ENCODE measurements at regions not wholly inside any gene's neighbourhood (a gene's known extent, or its start where the extent isn't known, plus 50 kb on each side); places are given as distances from the start of the nearest gene placed in this dataset.
"Not testable (repeated sequence)": the region's sequence is repeated elsewhere in the genome, so short reads cannot be mapped to it uniquely, and the experiment has no call there.

GRCh38 chr2:183807870-183808269 is 683.6 kb downstream of the NUP35 start:
- no peak for DNase-seq
- in situ Hi-C loops (cut with HindIII; ENCODE audit: low pct_ligation_motif_present, low pct_unique_long_range_greater_than_20kb, low sequenced_read_pairs), result no loop called here

DNA sequence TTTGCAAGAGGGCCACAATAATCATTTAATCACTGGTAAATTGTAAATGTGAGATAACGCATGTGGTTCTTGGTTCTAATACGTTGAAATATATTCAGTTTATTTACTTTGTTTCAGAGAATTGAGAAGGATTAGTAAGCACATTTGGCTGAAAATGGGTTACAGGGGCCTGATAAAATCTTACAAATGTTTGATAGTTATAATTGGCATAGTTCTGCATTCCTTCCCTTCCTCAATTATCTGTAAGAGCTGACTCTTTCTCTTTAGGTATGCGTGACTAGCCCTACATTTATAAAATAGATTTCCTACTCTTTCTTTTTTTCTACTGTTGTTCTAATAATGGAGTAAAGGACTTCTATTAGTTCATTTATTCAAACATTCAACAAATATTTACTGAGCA is 685.2 kb downstream of the NUP35 start:
- DNase-seq, result no peak
- in situ Hi-C loops (cut with HindIII; ENCODE audit: low pct_ligation_motif_present, low pct_unique_long_range_greater_than_20kb, low sequenced_read_pairs), result no loop called here

DNA sequence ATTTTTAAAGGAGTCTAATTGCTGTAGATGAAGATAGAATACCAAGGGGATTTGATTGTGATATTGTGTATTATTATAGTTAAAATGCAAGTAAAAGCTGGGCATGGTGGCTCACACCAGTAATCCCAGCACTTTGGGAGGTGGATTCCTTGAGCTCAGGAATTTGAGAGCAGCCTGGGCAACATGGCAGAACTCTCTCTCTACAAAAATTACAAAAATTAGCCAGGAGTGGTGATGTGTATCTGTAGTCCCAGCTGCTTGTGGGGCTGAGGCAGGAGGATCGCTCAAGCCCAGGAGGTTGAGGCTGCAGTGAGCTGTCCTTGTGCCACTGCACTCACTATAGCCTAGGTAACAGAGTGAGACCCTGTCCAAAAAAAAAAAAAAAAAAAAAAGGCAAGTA is 687.0 kb downstream of the NUP35 start:
- in situ Hi-C loops (cut with HindIII; ENCODE audit: low pct_ligation_motif_present, low pct_unique_long_range_greater_than_20kb, low sequenced_read_pairs), result no loop called here
- DNase-seq, result no peak

DNA sequence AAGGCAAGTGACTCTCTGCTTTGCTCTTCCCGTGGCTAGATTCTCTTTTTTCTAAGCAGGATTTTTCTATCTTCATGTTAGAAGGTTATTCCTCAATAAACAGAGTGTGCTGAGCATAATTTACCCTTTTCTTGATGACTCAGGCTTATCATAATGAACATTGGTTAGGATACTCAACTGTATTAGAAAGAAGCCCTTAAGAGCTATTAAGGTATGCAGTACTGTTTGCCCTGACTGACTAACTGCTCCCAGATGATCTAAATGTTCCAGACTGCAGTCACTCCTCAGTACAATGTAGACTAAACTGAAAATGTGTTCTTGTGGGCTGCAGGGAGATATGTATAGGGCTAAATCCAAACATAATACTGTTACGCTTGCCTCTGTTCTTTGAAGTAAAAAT is 687.8 kb downstream of the NUP35 start:
- in situ Hi-C loops (cut with HindIII; ENCODE audit: low pct_ligation_motif_present, low pct_unique_long_range_greater_than_20kb, low sequenced_read_pairs), result no loop called here
- DNase-seq, result no peak

- no peak for DNase-seq
- in situ Hi-C loops (cut with HindIII; ENCODE audit: low pct_ligation_motif_present, low pct_unique_long_range_greater_than_20kb, low sequenced_read_pairs), result no loop called here
These were observed 701.5 kb downstream of the NUP35 start for GRCh38 chr2:183825710-183826109.

GRCh38 chr2:183829931-183830330 is 705.7 kb downstream of the NUP35 start:
- in situ Hi-C loops (cut with HindIII; ENCODE audit: low pct_ligation_motif_present, low pct_unique_long_range_greater_than_20kb, low sequenced_read_pairs), result no loop called here
- no peak for DNase-seq

DNA sequence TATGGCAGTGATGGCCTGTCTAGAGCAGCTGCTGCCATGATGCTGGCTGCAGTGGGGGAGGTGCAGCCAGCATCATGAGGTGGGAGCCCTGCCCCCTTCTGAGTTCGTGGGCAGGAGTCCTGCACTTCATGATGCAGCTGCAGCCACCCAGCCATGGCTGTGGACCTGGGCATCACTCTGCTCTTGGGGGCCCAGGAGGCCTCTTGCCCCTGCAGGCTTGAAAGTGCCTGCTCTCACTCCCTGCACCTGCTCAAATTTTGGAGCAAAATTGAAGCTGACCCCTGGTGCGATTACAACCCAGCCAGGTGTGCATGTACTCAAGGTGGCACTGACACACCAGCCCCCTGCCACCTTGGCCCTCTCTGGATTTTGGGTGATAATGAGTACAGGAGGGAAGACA is 712.9 kb downstream of the NUP35 start:
- DNase-seq, result no peak
- in situ Hi-C loops (cut with HindIII; ENCODE audit: low pct_ligation_motif_present, low pct_unique_long_range_greater_than_20kb, low sequenced_read_pairs), result no loop called here

DNA sequence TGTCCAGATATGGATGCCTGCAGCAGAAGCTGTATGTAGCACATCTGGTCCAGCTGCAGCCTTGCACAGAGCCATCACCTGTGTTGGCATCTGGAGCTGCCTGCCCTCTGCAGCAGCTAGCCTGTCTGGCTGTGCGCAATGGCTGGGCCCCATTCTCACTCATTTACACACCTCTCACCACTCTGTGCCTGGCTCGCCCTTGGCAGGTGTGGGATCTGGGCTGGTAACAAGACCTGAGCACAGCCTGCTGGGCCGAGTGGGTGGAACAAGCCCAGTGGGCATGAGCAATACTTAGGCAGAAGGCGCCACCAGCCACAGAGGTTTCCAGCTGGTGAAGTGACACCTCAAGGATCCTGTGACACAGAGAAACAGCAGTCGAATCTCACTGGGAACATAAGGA is 714.1 kb downstream of the NUP35 start:
- DNase-seq, result no peak
- in situ Hi-C loops (cut with HindIII; ENCODE audit: low pct_ligation_motif_present, low pct_unique_long_range_greater_than_20kb, low sequenced_read_pairs), result no loop called here

- in situ Hi-C loops (cut with HindIII; ENCODE audit: low pct_ligation_motif_present, low pct_unique_long_range_greater_than_20kb, low sequenced_read_pairs), result no loop called here
These were observed 715.9 kb downstream of the NUP35 start for GRCh38 chr2:183840061-183840584.

GRCh38 chr2:183849826-183850225 is 725.6 kb downstream of the NUP35 start:
- in situ Hi-C loops (cut with HindIII; ENCODE audit: low pct_ligation_motif_present, low pct_unique_long_range_greater_than_20kb, low sequenced_read_pairs); DNase-seq: not testable (repeated sequence)

More at GRCh38 chr2:183840061-183840584, 715.9 kb downstream of the NUP35 start:
- no peak for DNase-seq

DNA sequence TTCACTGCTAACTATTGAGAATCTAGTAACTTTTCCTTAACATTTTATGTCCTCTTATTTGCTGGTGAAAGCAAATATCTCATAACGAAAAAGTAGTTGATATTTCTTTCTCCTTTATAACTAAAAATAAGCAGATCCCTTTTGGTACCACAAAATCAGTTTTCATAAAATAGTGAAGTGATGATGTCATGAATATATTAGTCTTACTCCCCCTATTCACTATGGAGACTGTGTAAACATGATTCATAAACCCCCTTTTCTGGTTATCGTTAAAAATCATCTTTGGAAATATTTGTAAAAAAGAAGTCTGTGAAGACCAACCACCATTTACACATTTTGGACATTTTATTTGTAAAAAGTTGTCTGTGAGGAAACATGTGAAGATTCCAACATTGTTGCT is 734.9 kb downstream of the NUP35 start:
- DNase-seq, result no peak
- in situ Hi-C loops (cut with HindIII; ENCODE audit: low pct_ligation_motif_present, low pct_unique_long_range_greater_than_20kb, low sequenced_read_pairs), result no loop called here

DNA sequence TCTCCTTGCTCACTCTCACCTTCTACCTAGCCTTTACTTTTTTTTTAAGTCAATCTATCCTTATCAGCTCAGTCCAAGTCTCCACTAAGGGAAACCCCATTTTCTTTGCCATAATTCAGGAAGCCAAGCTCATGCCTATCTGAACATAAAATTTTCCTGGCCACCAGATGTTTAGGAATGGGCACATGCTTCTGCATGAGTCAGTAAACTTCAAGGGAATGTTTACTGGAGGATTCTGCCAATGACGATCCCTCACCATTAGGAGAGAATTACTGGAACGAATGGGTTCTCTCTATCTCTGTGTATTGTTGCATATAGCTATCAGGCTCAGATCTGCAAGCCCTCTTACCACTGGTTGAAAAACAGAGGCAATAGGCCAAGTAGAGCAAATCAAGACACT is 731.7 kb upstream of the ZNF804A start:
- no peak for DNase-seq
- in situ Hi-C loops (cut with HindIII; ENCODE audit: low pct_ligation_motif_present, low pct_unique_long_range_greater_than_20kb, low sequenced_read_pairs), result no loop called here

DNA sequence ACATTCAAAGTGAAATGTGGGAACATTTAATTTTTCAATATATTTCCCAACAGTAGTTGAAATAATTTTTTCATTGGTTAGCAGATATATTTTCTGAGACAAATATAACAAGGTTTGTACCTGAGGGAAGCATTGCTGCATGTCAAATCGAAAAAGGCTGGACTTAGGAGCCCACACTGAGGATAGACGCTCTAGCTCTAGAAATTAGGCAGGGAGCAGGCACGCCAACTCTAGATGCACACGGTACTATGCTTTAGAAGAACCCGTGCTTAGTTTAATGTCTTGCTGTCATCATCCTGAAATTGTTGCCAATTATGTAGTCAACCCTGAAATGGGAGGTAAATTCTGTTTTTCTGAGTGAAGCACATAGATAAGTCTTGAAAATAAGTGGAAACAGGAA is 731.1 kb upstream of the ZNF804A start:
- DNase-seq, result no peak
- in situ Hi-C loops (cut with HindIII; ENCODE audit: low pct_ligation_motif_present, low pct_unique_long_range_greater_than_20kb, low sequenced_read_pairs), result no loop called here

GRCh38 chr2:183868153-183868552 is 730.2 kb upstream of the ZNF804A start:
- in situ Hi-C loops (cut with HindIII; ENCODE audit: low pct_ligation_motif_present, low pct_unique_long_range_greater_than_20kb, low sequenced_read_pairs), result no loop called here
- DNase-seq, result no peak

GRCh38 chr2:183868707-183869106 is 729.6 kb upstream of the ZNF804A start:
- in situ Hi-C loops (cut with HindIII; ENCODE audit: low pct_ligation_motif_present, low pct_unique_long_range_greater_than_20kb, low sequenced_read_pairs), result no loop called here
- no peak for DNase-seq

GRCh38 chr2:183872131-183872530 is 726.2 kb upstream of the ZNF804A start:
- no peak for DNase-seq
- in situ Hi-C loops (cut with HindIII; ENCODE audit: low pct_ligation_motif_present, low pct_unique_long_range_greater_than_20kb, low sequenced_read_pairs), result no loop called here

GRCh38 chr2:183881978-183882377 is 716.4 kb upstream of the ZNF804A start:
- in situ Hi-C loops (cut with HindIII; ENCODE audit: low pct_ligation_motif_present, low pct_unique_long_range_greater_than_20kb, low sequenced_read_pairs), result no loop called here
- no peak for DNase-seq

- in situ Hi-C loops (cut with HindIII; ENCODE audit: low pct_ligation_motif_present, low pct_unique_long_range_greater_than_20kb, low sequenced_read_pairs), result no loop called here
- no peak for DNase-seq
These were observed 705.9 kb upstream of the ZNF804A start for GRCh38 chr2:183892315-183892941.

DNA sequence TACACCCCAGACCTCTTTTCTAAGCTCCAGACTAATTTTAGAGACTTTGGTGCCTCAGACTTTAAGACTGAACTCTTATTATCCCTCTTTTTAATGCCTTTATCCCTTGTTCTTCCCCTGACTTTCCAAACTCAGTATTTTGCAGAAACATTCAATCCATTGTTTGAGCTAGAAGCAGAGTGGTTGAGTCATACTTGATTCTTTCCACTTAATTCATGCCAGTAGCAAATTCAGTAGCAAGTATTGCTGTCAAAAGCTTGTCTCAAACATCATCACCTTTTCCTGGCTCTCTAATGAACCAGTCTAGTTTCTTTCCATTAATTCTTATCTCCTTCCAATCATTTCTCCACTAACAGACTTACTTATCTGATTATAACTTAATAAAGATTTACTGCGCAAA is 699.7 kb upstream of the ZNF804A start:
- in situ Hi-C loops (cut with HindIII; ENCODE audit: low pct_ligation_motif_present, low pct_unique_long_range_greater_than_20kb, low sequenced_read_pairs), result no loop called here
- DNase-seq, result no peak

DNA sequence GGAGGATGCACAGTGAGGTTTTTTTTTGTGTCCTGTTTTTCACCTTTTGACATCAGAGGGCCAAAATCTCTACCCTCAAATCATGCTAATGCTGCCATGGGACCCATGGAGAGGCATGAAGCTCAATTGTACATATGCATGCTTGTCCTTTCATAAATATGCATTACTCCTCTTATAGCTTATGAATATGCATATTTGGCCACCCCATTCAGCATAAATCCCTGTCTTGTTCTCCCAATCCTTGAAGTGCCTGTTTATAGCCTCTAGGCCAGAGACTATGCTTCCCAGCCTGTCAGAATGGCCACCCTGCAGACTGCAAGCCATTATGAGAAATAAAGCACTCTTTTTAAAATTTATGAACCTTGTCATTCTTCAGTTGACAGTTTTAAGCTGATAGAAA is 696.4 kb upstream of the ZNF804A start:
- no peak for DNase-seq
- in situ Hi-C loops (cut with HindIII; ENCODE audit: low pct_ligation_motif_present, low pct_unique_long_range_greater_than_20kb, low sequenced_read_pairs), result no loop called here

GRCh38 chr2:183903026-183903425 is 695.3 kb upstream of the ZNF804A start:
- in situ Hi-C loops (cut with HindIII; ENCODE audit: low pct_ligation_motif_present, low pct_unique_long_range_greater_than_20kb, low sequenced_read_pairs), result no loop called here
- no peak for DNase-seq
